Epithelial cell of esophagus (primary cell): ENCODE measurements at regions not wholly inside any gene's neighbourhood (a gene's known extent, or its start where the extent isn't known, plus 50 kb on each side); places are given as distances from the start of the nearest gene placed in this dataset.
"Not testable (repeated sequence)": the region's sequence is repeated elsewhere in the genome, so short reads cannot be mapped to it uniquely, and the experiment has no call there.

Experiments
- DNase-seq: peaks from one replicate; pipeline ENCODE4 v3.0.0; 2010; ENCODE audit warnings: low read depth
- H3K4me3 ChIP-seq: 2 replicates; pipeline ENCODE4 v1.5.1; 2011; ENCODE audit warnings: mild to moderate bottlenecking, low read length, control low read depth
- TF ChIP-seq, protein P1 (sequence below): IDR thresholded peaks from 2 replicates; pipeline ENCODE4 v1.5.1; 2011; ENCODE audit warnings: low read depth, mild to moderate bottlenecking, low read length, control low read depth, inconsistent platforms; ENCODE audit not compliant: insufficient read depth; ENCODE audit errors: missing control alignments

DNA sequence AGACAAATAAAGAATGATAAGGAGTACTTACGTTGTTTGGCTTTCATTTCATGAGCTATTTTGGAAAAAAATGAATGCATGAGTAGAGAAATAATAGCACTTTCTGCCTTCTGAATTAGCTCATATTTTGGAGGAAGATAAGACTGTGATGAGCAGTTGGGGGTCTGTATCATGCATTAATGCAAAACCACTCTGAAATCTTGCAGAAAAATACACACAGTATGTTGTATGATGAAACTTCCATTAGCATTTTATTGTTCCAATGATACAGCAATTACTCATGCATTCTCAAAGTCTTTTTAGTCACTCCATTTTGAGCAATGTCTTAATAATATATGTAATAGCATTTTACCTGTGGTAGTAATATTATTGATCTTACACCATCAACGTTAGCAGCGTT, 571.0 kb downstream of the CDH8 start:
- DNase-seq: no peak
- H3K4me3 ChIP-seq: no peak overlapping the region
- TF ChIP-seq, protein P1, sequence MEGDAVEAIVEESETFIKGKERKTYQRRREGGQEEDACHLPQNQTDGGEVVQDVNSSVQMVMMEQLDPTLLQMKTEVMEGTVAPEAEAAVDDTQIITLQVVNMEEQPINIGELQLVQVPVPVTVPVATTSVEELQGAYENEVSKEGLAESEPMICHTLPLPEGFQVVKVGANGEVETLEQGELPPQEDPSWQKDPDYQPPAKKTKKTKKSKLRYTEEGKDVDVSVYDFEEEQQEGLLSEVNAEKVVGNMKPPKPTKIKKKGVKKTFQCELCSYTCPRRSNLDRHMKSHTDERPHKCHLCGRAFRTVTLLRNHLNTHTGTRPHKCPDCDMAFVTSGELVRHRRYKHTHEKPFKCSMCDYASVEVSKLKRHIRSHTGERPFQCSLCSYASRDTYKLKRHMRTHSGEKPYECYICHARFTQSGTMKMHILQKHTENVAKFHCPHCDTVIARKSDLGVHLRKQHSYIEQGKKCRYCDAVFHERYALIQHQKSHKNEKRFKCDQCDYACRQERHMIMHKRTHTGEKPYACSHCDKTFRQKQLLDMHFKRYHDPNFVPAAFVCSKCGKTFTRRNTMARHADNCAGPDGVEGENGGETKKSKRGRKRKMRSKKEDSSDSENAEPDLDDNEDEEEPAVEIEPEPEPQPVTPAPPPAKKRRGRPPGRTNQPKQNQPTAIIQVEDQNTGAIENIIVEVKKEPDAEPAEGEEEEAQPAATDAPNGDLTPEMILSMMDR: no peak

DNA sequence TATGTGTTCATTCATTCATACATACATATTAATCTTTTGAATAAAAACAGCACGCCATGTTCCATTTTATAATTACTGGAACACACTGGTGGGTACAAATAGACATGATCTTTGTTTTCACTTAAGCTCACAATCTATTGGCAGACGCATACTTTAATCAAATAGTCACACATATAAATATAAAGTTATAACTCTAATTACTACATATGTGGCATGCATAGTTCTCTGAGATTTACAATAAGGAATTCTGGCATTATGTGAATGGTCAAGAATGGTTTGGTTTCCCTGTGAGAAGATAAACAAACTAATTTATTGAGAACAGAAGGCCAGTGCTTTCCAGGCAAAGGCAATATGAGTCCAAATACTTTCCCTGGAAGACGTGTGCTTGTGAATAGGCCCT, 576.2 kb downstream of the CDH8 start:
- TF ChIP-seq, protein P1: no peak
- H3K4me3 ChIP-seq: no peak overlapping the region
- no peak for DNase-seq

DNA sequence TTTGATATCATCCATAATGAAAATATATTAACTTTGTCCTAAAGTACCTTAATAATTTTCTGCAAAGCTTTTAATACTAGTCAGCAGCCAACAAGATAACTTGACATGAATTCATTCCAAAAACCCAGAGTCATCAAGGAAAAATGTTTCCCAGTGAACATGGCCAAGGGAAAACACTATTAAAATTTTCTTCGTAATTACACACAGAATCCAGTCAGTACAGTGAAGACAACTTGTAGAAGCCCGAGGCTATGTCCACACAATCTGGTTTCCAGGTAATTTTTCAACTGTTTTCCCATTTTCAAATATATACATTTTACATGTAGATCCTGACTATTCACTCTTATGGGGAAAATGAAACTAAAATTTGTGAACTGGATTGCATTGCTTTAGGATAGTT, 600.9 kb downstream of the CDH8 start:
- H3K4me3 ChIP-seq: no peak overlapping the region
- DNase-seq: no peak
- TF ChIP-seq, protein P1: no peak

DNA sequence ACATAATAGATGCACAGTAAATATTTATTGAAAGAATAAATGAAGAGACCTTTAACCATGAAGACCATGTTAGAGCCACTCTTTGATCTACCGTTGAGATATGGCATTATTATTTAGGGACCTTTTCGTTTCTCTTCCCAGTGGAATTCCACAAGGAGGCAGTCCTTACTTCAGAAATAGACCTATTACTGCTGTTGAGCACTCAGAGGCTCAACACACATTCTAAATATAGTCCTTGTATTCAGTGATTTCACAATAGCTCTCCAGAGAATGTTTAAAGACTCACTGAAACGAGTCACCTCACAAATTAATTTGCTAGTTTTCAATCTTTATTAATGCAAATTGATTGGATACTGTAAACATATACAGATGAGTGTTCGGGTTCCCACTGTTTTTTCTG, 603.8 kb downstream of the CDH8 start:
- DNase-seq: peak; percentile 4
- no peak overlapping the region for H3K4me3 ChIP-seq
- TF ChIP-seq, protein P1: no peak

DNA sequence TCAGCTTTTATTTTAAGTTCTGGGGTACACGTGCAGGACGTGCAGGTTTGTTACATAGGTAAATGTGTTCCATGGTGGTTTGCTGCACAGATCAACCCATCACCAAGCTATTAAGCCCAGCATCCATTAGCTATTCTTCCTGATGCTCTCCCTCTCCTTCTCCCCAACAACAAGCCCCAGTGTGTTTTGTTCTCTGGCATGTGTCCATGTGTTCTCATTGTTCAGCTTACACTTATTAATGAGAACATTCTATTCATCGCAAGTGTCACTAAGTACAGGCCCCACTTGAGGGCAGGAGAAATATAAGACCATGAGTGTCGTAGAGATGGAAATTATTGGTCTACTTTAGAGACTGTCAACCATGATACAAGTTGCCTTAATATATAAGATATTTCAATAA, 615.1 kb downstream of the CDH8 start:
- DNase-seq: no peak
- TF ChIP-seq, protein P1: no peak
- H3K4me3 ChIP-seq: no peak overlapping the region

DNA sequence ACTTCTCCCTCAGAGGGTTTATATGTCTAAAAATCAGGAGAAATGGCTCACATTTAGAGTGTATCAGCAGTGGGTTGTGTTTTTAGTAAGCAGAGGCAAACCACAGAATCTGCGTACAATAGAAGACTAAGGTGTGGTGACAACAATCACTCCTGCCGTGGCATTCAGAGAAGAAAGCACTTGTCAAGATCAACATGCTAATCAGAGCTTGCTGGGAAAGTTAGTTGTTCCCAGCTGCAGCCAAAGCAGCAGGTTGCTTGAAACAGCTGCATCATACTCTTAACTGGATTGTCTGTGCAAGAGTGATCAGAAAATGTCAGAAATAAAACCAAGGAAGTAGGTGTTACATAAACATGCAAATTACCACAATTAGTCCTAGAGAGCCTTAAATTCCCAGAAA, 616.4 kb downstream of the CDH8 start:
- no peak for DNase-seq
- no peak overlapping the region for H3K4me3 ChIP-seq
- TF ChIP-seq, protein P1: no peak

- H3K4me3 ChIP-seq, DNase-seq: not testable (repeated sequence)
Measured at GRCh38 chr16:61418802-61419201, 617.4 kb downstream of the CDH8 start.

DNA sequence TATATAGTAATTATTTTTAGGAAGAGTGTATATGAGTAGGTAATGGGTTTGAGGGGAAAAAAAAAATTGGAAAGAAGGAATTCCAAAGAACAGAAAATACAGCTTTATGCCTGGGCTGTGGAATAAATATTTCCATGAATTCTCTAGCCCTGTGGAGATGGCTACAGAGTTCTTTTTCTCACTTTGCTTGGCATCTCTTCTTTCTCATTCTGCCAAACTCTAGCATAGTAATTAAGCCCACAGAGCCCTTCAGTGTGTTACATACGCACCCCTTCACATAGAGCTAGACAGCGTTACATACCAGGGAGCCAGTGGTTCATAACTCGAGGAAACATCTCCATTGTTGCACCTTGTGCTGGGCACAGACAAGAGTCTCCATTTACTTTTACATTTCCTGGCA, 621.1 kb downstream of the CDH8 start:
- TF ChIP-seq, protein P1: no peak
- no peak for DNase-seq

More for the DNA sequence above, 621.1 kb downstream of the CDH8 start:
- H3K4me3 ChIP-seq: no peak overlapping the region
